Stimulated activated CD8-positive, alpha-beta memory T cell treated with anti-CD3 and anti-CD28 coated beads, Interleukin-2, amount 100 ng/mL, for 1 hour (primary cell): ENCODE measurements at regions not wholly inside any gene's neighbourhood (a gene's known extent, or its start where the extent isn't known, plus 50 kb on each side); places are given as distances from the start of the nearest gene placed in this dataset.
"Not testable (repeated sequence)": the region's sequence is repeated elsewhere in the genome, so short reads cannot be mapped to it uniquely, and the experiment has no call there.

Experiments
- DNase-seq, 2 donors: peaks; one replicate each; pipeline ENCODE4 v3.0.0-alpha.2; 2020; ENCODE audit warnings: low read depth in 2 of 2

DNA sequence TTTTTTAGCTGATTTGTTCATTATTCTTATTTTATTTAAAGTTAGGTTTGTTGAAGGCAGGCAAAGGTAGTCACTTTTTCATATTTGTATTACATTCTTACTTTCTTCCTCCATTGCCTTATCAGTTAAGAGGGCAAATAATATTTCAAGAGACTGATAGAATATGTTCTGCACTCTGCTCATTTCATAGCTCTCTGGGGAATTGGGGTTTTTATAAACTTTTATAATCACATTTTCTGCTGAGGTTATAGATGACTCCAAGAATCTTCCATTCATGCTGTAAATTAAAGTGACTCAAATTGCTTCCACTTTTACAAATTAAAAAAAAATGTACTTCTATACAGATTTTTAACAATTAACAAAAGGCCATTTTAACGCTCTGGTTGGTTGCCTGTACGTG, 142.9 kb upstream of the PLGLB2 start:
- DNase-seq: not testable (repeated sequence)

DNA sequence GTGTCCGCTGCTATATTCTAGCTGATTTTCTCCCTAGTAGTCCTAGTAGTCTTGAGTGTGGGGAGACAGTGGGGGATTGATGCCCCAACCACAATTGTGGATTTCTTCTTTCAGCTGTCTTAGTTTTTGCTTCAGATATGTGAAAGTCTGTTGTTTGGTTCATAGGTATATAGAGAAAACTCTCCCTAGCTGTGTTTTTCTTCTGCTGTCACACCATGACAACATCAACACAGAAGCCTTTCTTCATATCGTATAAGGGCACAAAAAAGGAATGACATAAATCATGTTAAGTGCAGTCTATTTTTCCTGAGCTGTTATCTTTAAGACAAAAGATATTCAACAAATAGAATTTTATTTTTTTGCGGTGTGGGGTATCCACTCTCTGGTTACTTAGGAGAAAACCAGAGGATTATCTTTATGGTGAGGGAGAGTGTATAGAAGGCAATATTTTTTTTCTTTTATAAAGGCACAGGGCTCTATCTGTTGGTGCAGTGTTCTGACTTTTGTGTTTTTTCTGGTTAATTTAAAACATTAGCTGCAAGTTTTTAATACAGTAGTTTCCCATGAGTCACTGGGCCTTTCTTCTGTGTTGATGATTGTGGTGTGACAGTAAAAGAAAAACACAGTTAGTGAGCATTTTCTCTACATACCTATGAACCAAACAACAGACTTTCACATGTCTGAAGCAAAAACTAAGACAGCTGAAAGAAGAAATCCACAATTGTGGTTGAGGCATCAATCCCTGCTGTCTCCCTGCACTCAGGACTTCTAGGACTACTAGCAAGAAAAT, 139.3 kb upstream of the PLGLB2 start:
- not testable (repeated sequence) for DNase-seq

DNA sequence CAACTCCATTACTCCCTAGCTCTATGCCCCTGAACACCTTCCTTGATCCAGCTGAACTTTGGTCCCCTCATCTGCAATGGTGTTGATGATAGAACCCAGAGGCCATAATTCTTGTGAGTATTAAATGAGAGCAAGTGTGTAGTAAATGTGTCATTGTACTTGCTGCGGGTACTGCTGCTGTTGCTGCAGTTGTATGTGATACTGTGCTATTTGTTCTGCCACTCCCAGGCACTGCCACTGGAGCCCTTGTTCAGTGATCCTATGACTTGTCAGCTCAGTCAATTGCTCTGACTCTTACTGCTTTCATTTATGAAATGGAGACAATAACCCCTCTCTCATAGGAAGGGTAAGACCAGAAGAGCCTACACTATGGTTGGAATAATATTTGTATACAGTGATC, 136.9 kb upstream of the PLGLB2 start:
- not testable (repeated sequence) for DNase-seq

DNA sequence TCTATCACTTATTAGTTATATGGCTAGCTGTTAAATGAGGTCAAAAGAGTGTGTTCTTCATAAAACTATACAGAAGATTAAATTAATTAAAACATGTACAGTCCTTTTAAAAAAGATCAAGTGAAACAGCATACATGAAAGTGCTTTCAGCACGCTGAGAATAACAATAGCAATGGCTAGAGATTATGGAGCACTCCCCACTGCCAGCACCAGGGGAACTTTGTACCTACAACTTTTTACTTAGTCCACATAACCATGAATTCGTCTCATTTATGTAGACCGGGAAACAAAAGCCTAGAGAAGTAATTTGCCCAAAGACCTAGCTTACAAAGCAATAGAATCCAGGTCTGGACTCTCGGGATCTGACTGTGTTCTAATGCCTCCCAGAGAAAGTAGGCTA, 136.5 kb upstream of the PLGLB2 start:
- DNase-seq: not testable (repeated sequence)

DNA sequence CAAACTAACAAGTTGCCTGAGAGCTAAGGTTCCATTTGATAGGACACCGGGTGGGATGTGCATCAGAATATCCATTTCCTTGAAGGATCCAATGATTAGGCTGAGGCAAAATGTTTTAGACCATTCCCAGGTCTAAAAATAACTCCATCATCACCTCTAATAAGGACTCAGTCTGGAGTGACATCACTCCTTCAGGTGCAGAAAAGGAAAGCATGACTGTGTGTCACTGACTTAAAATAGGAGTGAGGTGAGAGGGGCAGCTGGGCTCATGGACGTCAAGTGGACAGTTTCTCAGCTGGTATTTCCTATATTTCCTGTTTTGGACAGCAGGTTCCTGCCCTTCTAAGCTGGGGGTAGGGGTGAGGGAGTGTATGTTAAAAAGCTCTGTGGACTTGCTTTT, 135.9 kb upstream of the PLGLB2 start:
- not testable (repeated sequence) for DNase-seq

DNA sequence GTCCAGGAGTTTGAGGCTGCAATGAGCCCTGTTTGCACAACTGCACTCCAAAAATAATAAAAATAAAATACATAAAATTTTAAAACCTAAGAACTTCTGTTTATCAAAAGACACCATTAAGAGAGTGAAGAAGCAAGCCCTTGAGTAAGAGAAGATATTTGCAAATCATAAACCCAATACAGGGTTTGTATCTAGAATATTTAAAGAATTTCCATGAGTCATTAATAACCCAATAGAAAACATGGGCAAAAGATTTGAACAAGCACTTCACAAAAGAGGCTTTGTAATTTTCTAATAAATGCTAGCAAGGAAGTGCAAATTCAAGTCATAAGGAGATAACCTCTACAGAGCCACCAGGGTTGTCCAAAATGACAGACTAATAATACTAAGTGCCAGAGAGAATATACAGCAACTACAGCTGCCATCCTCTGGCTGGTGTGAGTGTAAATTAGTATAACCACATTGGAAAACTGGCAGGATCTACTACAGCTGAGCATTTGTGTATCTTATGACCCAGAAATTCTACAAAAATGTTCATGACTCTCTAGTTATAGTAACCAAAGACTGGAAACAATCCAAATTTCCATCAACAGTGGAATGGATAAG, 133.0 kb upstream of the PLGLB2 start:
- not testable (repeated sequence) for DNase-seq

DNA sequence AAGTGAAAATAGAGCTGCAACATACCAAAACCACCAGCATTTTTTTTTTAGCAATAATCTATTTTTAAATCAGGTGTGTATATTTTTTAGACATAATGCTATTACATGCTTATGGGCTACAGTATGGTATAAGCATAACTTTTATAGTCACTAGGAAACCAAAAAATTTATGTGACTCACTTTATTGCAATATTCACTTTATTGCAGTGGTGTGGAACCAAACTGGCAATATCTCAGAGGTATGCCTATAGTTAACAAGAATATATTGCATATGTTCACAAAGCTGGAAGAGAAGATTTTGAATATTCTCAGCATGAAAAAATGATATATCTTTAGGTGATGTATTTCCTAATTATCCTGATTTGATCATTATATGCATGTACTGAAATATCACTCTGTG, 128.8 kb upstream of the PLGLB2 start:
- not testable (repeated sequence) for DNase-seq

DNA sequence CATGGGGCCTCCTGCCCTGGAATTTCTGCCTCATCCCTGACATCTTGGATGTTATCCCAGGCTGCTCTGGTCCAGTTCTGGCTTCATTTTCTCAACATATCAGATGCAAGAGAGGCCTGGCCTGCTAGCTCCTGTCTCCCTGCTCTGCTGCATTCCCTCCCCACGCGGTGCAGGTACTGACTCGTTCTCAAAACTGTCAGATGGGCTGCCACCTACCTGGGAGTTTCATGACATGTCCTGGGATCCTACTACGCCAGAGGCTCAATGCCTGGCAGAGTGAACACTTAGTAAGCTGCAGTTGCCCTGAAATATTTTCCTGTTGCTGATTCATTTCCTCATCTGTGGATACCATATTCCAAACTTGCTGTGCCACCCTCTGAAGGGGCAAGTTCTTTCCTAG, 126.7 kb upstream of the PLGLB2 start:
- not testable (repeated sequence) for DNase-seq

DNA sequence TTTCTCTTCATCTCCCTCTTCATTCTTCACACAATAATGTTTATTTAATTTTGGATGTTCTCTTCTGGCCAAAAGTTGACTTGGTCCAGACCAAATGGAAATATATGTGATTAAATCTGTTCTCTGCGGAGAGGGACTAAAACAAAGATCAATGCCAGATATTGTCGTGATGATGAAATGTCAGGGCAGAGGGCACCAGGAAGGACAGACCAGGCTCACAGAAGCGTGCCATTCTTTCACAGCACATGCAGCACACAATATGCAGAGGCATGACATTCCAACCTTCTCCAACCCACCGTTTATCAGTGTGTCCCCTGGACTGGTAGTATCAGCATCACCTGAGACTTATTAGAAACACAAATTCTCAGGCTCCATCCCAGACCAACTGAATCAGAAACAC, 125.2 kb upstream of the PLGLB2 start:
- not testable (repeated sequence) for DNase-seq

DNA sequence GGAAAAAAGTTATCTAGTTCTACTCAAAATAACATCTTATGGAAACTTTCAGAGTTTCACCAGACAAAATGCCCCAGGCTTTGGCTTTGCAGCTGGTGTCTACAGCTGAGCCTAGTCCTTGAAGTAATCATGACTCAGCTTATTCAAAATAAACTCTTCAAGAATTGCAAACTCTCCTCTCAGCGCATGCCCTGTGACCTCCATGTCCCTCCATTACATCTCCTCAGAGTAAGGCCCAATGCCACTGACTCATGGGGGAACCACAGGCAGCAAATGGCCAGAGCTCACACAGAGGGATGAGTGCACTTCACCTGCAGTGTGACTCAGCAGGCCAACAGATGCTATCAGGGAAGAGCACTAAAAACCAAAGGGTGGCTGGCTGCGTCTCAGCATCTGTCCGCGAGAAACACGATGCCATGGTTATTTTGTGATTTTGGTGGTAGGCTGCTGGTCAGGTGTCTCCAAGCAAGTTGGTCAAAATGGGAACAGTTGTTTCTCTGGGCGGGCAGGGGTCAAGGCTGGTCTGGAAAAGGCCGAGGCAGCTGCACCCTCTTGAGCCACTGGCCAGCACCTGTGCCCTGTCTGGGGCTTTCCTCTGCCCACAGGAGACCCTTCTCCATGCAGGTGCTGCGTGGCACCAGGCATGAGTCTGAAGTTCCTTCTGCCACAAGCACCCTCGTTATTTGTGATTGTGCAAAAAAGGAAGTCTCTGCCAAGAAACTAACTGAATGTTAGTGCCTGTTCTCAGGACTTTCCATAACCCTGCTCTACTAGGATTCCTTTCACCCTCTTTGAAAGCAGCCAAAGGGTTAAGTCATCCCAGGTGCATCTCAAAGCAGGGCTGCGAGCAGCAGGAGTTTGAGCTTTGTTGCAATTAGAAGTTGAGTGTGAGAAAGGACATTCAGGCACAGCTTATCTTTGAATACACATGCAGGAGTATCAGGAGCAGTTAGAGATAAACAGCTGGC, 118.1 kb upstream of the PLGLB2 start:
- DNase-seq: not testable (repeated sequence)

DNA sequence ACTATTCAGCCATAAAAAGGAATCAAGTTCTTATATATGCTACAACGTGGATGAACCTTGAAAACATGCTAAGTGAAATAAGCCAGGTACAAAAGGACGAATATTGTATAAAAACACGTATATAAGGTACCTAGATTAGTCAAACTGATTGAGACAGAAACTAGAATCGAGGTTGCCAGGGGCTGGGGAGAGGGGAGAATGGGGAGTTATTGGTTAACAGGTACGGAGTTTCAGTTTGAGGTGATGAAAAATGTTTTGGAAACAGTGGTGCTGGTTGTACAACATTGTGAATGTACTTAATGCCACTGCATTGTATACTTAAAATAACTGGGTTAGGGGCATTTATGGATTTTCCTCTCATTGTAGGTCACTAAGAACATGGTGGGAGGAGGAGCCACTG, 117.0 kb upstream of the PLGLB2 start:
- not testable (repeated sequence) for DNase-seq

DNA sequence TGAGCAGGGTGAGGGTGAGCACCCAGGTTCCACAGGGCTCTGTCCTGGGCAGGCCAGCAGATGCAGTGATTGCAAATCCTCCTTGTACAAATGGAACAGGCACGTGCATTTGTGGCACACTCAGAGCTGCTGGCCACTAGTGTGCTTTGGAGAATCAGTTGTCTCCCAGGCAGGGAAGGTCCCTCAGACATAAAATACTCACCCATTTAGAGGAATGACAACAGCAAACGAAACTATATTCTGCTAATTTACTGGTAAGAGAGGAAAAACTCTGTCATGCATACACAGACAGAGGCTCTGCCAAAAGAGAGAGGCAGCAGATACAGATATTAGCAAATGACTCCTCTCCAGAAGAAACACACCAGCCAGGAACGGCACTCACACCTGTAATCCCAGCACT, 116.5 kb upstream of the PLGLB2 start:
- not testable (repeated sequence) for DNase-seq

DNA sequence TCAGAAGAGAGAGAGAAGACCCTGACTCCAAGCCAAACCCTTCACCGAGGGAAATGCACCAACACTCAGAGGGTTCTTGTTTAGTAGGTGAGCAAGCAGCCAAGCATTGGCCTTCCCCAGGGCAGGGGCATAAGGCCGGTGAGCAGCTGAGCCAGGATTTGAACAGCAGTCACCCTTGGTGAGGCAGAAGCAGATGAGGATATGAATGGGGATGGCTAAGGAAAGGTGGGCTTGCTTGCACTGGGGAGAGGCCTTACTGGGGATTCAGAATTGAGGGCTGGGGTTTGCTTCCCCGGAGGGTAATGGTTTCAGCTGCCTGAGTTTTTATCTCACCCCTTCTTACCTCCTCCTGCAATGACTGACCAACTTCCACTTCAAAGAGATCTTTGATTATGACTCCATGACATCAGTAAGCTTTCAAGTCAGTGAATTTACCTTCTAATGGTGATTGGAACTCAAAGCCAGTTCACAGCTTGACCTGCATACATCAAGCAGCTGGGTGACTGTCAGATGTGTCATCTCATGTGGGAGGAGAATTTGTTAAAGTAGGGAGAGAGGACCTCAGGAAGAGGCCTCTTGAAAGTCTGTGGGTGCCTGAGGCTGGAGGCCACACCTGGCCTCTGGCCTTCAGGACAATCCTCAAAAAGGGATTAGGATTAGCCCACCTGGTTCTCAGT, 114.5 kb upstream of the PLGLB2 start:
- not testable (repeated sequence) for DNase-seq

DNA sequence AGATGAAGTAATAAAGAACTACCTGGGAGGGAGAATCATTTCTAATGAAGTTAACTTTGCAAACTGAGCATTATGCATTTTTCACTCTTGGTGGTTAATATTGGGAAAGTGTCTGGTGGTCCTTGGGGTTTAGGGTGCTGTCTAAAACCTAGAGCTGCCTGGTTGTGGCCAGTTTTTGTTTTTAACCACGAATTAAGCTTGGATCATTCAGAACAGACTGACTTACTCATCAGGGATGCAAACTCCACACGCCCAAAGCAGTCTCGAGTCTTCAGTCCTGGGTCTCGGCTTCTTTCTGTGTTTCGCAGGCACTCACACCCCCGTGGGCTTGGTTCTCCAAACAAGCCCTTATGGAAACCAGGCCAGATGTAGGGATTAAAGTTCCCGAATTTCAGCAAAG, 113.8 kb upstream of the PLGLB2 start:
- DNase-seq: not testable (repeated sequence)

DNA sequence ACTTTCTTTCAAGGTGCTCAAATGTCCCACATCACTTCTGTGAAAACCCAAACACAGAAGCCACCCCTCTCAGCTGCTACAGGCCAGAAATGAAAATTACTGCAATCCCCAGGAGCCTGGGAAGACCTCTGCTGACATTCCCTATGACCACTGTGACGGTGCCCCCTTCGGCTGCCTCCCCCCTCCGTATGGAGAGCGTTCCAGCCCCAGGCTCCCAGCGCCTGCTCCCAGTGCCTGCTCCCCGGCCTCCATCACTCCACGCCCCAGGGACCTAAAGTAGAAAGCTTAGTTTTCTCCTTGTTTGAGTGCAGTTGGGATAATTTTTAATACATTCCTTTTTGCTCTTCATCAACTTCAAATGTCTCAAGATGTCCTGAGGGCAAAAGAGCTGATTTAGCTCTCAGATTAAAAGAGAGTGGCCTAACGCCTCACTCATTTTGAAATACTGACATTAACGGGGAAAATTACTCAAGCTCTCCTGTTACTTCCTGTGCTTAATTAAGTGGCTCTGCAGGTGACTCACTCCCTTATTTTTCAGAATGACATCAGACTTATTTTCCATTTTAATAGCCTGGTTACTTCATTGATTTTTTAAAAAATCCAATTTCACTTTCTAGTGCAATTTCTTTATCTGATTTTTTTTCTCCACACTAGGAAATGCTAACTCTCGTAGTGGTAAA, 112.8 kb upstream of the PLGLB2 start:
- not testable (repeated sequence) for DNase-seq

DNA sequence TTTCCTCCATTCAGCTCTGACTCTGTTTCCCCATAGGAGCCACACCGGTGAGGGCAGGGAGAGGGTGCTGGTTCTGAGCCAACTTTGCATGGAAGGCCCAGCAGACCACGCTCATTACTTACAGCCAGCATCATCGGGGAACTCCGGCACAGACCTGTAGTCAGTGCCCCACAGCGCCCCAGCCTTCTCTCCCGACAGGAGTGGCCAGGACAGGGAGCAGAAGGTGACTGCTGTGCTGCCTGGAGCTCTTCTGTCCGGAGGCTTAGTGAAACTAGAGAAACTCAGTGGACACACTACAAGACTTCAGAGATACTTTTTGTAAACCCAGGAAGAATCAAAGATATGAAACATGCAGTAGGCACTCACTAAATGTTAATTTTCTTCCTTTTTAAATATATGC, 111.6 kb upstream of the PLGLB2 start:
- DNase-seq: not testable (repeated sequence)

DNA sequence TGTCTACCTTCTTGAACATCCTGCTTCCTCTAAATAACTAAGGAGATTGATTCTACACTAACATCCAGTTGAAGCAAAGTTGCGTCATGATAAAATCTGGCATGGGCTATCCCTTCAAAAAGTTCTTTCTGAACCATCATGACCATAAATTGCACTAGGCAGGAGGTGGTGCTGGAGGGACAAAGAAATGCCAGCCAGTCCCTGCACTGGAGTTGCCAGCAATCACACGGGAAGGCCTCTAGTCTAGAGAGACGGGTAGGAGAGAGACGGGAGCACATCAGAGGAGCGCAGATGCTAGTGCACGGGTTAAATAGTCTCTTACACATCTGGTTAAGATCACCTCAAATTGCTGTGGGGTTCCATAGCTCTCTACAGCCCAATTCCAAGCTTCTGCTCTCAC, 111.2 kb upstream of the PLGLB2 start:
- not testable (repeated sequence) for DNase-seq

DNA sequence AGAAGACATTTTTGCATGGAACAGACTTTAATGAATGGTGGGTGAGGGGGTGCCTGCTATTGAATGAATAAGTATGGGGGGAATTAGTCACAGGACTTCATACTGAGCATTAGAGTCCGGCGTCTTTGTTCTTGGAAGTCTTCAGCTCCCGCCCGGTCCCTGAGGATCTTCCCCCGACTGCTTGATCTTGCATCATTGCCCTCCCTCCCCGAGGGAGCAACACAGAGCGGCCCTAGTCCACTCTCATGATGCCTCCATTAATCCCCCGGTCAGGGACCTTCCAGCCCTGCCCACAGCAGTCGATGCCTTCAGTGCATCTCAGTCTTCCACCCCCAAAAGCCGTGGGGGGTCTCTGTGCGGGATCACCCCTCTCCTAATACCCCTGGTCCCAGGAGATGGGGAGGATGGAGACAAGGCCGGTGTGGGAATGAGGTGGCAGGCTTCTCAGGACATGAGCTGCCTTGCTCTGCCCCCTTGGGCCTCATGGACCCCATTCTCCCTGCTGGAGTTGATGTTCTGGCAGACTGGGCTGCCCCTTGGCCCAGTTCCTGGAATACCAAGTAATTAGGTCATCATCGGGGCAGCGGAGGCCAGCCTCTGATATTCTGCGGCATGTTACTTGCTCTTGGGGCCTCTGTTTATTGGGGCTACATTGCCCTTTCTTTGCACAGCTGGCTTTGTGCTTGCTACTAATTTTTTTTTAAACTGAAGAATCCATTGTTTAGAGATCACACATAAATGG, 110.5 kb upstream of the PLGLB2 start:
- not testable (repeated sequence) for DNase-seq

DNA sequence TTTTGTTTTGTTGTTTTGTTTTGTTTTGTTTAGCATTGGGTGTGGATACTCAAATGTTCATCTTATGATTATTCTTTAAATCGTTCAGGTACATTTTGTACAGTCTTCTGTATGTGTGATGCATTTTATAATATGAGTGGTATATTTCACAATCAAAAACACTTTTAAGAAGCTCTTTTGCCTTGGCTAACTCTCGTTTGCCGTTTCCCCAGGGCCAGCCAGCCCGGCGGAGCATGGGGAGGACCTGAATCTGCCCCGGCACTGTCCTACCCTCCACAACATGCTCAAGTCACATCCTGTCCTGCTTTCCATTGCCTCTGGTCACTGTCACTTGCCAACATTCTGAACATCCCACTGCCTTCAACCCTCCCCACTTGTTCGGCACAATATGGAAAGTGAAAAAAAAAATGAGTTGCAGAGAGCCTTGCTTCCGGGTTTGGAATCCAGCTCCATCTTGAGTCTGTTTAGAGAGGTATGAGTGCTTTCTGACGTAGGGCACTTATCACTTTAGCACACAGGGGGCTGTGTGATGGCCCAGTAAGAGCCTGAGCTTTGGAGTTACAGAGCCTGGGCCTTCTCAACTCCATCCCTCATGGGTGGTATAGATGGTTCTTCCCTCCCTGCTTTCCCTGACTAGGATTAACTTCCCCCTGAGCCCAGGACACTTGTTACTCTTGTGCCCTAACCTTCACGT, 109.6 kb upstream of the PLGLB2 start:
- DNase-seq: not testable (repeated sequence)

DNA sequence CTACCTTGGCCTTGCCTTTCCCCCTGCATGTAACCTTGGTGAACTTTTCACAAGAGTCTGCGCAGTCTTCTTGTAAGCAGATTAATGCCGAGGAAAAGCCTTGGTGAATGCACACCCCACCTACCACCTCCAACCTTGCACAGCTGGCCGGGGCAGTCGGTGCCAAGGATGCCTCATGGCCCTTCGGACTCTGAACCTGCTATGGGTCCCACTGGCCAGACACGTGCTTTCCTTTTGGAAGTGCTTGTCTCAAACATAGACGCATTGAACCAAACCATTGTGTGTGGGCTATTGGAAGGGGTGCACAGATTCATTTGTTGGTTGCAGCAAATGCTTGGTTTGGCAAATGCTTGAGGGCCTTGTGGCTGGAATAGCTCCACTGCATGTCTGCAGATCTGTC, 109.0 kb upstream of the PLGLB2 start:
- not testable (repeated sequence) for DNase-seq
